ENCODE measurements at regions not wholly inside any gene's neighbourhood (a gene's known extent, or its start where the extent isn't known, plus 50 kb on each side); places are given as distances from the start of the nearest gene placed in this dataset.
"Not testable (repeated sequence)": the region's sequence is repeated elsewhere in the genome, so short reads cannot be mapped to it uniquely, and the experiment has no call there.

DNA sequence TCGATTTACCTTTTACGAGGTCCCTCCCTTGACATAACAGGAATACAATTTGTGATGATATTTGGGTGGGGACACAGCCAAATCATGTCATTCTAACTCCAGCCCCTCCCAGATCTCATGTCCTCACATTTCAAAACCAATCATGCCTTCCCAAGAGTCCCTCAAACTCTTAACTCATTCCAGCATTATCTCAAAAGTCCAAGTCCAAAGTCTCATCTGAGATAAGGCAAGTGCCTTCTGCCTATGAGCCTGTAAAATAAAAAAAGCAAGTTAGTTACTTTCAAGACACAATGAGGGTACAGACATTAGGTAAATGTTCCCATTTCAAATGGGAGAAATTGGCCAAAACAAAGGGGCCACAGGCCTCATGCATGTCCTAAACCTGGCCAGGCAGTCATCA lies 381.1 kb downstream of the PIK3C3 start:
- no peak overlapping the region for H3K4me3 ChIP-seq (replicated peaks in 1 of 4; ENCODE audit: control extremely low read depth in 1 of 4, insufficient read depth in 1 of 4, low read depth in 3 of 4, low read length in 4 of 4)
- no peak for DNase-seq (ENCODE audit: low read depth in 2 of 2)
- H3K79me2 ChIP-seq (ENCODE audit: control insufficient read depth, insufficient read depth, low read length), result no peaks in the 10 kb centered on the region
- H3K4me1 ChIP-seq (ENCODE audit: control insufficient read depth, extremely low read depth, insufficient read depth, low read length), result no peaks in the 10 kb centered on the region
- H4K20me1 ChIP-seq (ENCODE audit: control insufficient read depth, extremely low read depth, insufficient read depth, low read length), result no peaks in the 10 kb centered on the region
- H3K36me3 ChIP-seq (ENCODE audit: control insufficient read depth, insufficient read depth, low read length), result no peaks in the 10 kb centered on the region
- TF ChIP-seq EZH2 (IDR thresholded peaks at IDR 0.05; ENCODE audit: low read length, missing control alignments), result no peak
- TF ChIP-seq, protein P1, sequence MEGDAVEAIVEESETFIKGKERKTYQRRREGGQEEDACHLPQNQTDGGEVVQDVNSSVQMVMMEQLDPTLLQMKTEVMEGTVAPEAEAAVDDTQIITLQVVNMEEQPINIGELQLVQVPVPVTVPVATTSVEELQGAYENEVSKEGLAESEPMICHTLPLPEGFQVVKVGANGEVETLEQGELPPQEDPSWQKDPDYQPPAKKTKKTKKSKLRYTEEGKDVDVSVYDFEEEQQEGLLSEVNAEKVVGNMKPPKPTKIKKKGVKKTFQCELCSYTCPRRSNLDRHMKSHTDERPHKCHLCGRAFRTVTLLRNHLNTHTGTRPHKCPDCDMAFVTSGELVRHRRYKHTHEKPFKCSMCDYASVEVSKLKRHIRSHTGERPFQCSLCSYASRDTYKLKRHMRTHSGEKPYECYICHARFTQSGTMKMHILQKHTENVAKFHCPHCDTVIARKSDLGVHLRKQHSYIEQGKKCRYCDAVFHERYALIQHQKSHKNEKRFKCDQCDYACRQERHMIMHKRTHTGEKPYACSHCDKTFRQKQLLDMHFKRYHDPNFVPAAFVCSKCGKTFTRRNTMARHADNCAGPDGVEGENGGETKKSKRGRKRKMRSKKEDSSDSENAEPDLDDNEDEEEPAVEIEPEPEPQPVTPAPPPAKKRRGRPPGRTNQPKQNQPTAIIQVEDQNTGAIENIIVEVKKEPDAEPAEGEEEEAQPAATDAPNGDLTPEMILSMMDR (conservative IDR thresholded peaks at IDR 0.05 in 1 of 2, IDR thresholded peaks at IDR 0.05 in 1 of 2; ENCODE audit: low read depth in 1 of 2, low read length in 2 of 2), result no peak
- H3K9ac ChIP-seq (ENCODE audit: insufficient read depth, low read length), result no peak overlapping the region
- H3K27me3 ChIP-seq (ENCODE audit: control insufficient read depth, insufficient read depth, low read length), result no peaks in the 10 kb centered on the region
- H3K27ac ChIP-seq (ENCODE audit: insufficient read depth, low read length), result no peak overlapping the region
- H3K4me2 ChIP-seq (ENCODE audit: extremely low read depth, insufficient read depth, low read length), result no peak overlapping the region
- no peak overlapping the region for H2AFZ ChIP-seq (ENCODE audit: low read length)
- H3K9me3 ChIP-seq (ENCODE audit: control insufficient read depth, insufficient read depth, low read depth, low read length), result no peaks in the 10 kb centered on the region

- not testable (repeated sequence) for H3K9me3 ChIP-seq (ENCODE audit: control insufficient read depth, insufficient read depth, low read depth, low read length); H3K36me3 ChIP-seq (ENCODE audit: control insufficient read depth, insufficient read depth, low read length); H3K27ac ChIP-seq (ENCODE audit: insufficient read depth, low read length); H2AFZ ChIP-seq (ENCODE audit: low read length); H3K4me2 ChIP-seq (ENCODE audit: extremely low read depth, insufficient read depth, low read length); H3K4me3 ChIP-seq (replicated peaks in 1 of 4; ENCODE audit: control extremely low read depth in 1 of 4, insufficient read depth in 1 of 4, low read depth in 3 of 4, low read length in 4 of 4); H3K4me1 ChIP-seq (ENCODE audit: control insufficient read depth, extremely low read depth, insufficient read depth, low read length); H3K79me2 ChIP-seq (ENCODE audit: control insufficient read depth, insufficient read depth, low read length); H3K9ac ChIP-seq (ENCODE audit: insufficient read depth, low read length); H3K27me3 ChIP-seq (ENCODE audit: control insufficient read depth, insufficient read depth, low read length); H4K20me1 ChIP-seq (ENCODE audit: control insufficient read depth, extremely low read depth, insufficient read depth, low read length); DNase-seq (ENCODE audit: low read depth in 2 of 2)
Observed at GRCh38 chr18:42337337-42337736, 382.3 kb downstream of the PIK3C3 start.

DNA sequence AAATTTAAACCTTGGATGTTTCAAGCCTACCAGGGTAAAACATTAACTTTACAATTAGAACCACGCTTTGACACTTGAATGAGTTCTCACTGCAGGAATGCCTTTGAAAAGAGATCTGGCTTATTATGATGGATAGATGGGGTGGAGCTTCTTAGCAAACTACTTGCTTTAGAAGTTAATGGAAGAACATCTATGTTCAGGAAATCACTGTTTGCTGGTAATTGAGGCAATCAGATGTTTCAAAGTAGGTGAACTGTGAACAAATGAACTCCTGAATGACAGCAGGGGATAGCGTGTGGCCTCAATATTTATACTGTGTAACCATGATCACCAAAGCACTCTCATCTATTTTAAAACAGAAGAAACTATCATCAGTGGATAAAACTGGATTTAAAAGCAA lies 383.6 kb downstream of the PIK3C3 start:
- H3K36me3 ChIP-seq (ENCODE audit: control insufficient read depth, insufficient read depth, low read length), result no peaks in the 10 kb centered on the region
- no peaks in the 10 kb centered on the region for H3K9me3 ChIP-seq (ENCODE audit: control insufficient read depth, insufficient read depth, low read depth, low read length)
- no peaks in the 10 kb centered on the region for H3K79me2 ChIP-seq (ENCODE audit: control insufficient read depth, insufficient read depth, low read length)
- H4K20me1 ChIP-seq (ENCODE audit: control insufficient read depth, extremely low read depth, insufficient read depth, low read length), result no peaks in the 10 kb centered on the region
- H3K4me1 ChIP-seq (ENCODE audit: control insufficient read depth, extremely low read depth, insufficient read depth, low read length), result no peaks in the 10 kb centered on the region
- no peak overlapping the region for H2AFZ ChIP-seq (ENCODE audit: low read length)
- TF ChIP-seq, protein P1 (conservative IDR thresholded peaks at IDR 0.05 in 1 of 2, IDR thresholded peaks at IDR 0.05 in 1 of 2; ENCODE audit: low read depth in 1 of 2, low read length in 2 of 2), result no peak
- no peak for TF ChIP-seq EZH2 (IDR thresholded peaks at IDR 0.05; ENCODE audit: low read length, missing control alignments)
- H3K4me3 ChIP-seq (replicated peaks in 1 of 4; ENCODE audit: control extremely low read depth in 1 of 4, insufficient read depth in 1 of 4, low read depth in 3 of 4, low read length in 4 of 4), result no peak overlapping the region
- H3K27ac ChIP-seq (ENCODE audit: insufficient read depth, low read length), result no peak overlapping the region
- no peak overlapping the region for H3K4me2 ChIP-seq (ENCODE audit: extremely low read depth, insufficient read depth, low read length)
- H3K9ac ChIP-seq (ENCODE audit: insufficient read depth, low read length), result no peak overlapping the region
- peak in 1 of 2 donors; percentile 2 for DNase-seq (ENCODE audit: low read depth in 2 of 2)
- H3K27me3 ChIP-seq (ENCODE audit: control insufficient read depth, insufficient read depth, low read length), result no peaks in the 10 kb centered on the region

Data from fibroblast of lung (primary cell).